DMS114 treated with DMSO at 0.1 percent for 48 hours (cell line): ENCODE measurements at regions not wholly inside any gene's neighbourhood (a gene's known extent, or its start where the extent isn't known, plus 50 kb on each side); places are given as distances from the start of the nearest gene placed in this dataset.
"Not testable (repeated sequence)": the region's sequence is repeated elsewhere in the genome, so short reads cannot be mapped to it uniquely, and the experiment has no call there.

Experiments used
- DNase-seq: peaks from one replicate; lab custom pipeline; 2025; ENCODE audit not compliant: unreplicated experiment; lab: John Stamatoyannopoulos, UW

DNA sequence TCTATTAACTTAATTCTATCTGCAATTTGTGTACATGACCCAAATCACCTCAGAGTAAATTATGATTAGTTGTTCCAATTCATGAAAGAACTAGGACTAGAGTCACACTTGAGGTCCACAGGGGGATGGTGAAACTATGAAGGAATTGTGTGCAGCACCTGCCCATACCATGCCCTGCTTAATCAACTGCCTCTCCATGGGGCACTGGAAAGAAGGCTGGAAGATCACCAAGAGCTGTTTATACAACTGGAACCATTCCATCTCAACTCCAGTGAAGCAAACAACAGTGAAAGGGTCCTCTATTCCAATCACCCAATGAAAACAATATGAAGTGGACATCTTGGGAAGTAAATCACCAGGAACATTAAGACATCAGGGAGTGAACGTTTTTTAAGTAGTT is 98.7 kb upstream of the SEMA3D start:
- DNase-seq, result peak; percentile 64

DNA sequence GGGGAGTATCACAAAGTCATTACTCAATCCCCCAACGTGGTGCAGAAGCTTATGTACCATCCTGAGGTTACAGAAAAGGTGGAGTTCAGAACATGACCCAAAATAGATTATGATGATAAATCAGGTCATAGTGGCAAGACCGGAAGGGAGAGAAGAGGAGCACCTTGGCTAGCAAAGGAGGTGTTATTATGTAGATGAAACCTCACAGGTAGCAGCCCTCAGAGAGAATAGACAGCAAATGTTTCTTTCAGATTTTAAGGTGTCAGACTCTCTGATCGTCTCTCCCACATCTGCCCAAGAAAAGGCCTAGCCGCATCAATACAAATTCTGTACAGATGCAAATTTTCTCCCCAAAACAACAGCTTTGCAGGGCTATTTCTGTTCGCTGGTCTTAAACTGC is 88.3 kb upstream of the SEMA3D start:
- DNase-seq, result no peak

DNA sequence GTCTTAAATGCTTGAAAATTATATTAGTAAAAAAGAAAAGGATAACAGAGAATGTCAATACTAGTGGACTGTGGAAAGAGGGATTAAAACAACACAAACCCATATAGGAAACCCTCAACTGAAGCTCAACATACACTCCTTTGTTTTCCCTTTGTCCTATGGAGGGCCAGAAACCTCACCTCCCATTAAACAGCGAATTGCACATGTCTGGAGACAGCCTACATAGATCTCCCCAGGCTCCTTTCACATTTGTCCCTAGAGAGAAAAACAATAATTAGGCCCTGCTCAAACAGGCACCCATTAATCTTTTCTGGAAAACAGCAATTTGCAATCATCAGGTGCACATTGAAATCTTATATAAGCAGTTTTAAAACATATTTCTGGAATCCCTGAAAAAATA is 87.6 kb upstream of the SEMA3D start:
- no peak for DNase-seq

DNA sequence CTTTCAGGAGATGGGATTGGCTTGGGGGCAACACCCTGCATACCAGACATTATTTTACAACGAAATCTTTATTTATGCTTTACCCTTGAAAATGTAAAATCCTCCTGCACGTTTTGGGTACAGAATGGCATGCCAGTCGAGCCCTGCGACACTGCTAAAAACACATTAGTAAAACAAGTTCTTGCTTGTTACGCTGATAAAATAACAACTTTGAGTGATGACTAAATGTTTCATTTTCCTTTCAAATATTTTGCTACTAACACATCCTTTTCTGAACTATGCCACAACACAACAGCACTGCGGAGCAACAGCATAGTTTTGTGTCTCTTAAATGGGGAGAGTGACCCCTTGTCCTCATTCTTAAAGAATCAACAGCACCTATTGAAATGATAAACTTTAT is 76.0 kb upstream of the SEMA3D start:
- peak; percentile 65 for DNase-seq

DNA sequence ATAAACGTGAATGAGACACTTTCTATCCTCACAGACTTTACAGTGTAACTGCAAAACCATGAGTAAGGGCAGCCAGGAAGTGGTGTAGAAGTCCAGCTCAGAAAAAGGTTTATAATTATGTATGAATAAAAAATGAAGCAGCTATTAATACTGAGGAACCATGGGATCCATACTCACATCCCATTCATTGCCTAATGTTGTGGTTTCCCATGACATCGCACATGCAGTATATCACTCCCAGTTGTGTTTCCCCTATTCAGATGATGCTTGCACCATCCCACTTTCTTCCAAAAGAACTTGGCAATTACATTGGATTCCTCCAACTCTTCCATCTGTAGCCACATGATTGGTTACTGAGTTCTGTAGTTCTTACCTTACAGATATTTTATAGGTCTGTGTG is 74.5 kb upstream of the SEMA3D start:
- DNase-seq, result no peak

DNA sequence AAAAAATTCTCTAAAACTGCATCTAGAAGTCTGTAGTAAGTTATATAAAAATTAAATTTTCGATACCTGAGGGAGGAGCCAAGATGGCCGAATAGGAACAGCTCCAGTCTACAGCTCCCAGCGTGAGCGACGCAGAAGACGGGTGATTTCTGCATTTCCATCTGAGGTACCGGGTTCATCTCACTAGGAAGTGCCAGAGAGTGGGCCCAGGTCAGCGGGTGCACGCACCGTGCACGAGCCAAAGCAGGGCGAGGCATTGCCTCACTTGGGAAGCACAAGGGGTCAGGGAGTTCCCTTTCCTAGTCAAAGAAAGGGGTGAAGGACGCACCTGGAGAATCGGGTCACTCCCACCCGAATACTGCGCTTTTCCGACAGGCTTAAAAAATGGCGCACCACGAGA is 62.9 kb upstream of the SEMA3D start:
- DNase-seq, result not testable (repeated sequence)

DNA sequence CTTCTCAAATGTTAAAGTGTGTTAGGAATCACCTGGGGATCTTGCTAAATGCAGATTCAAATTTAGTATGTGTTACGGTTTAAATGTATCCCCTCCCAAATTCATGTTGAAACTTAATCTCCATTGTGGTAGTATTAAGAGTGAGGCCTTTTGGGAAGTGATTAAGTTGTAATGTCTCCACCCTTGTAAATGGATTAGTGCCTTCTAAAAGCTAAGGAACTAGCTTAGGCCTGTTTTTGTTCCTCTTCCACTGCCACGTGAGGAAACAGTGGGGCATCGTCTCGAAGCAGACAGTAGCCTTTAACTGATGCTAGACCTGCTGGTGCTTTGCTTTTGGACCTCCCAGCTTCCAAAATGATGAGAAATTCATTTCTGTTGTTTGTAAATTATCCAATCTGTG is 52.3 kb upstream of the SEMA3D start:
- no peak for DNase-seq

DNA sequence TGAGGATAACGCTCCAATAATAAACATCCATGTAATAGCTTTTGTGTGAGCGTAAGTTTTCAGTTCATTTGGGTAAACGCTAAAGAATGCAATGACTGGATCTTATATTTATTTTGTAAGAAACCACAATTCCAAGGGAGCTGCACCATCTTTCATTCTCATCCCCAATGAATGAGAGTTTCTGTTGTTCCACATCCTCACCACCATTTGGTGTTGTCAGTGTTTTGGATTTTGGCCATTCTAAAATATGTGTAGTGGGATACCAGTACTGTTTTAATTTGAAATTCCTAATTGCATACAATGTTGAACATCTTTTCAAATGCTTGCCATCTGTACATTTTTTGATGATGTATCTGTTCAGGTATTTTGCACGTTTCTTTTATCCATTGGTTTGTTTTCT is 50.9 kb upstream of the SEMA3D start:
- no peak for DNase-seq
